Skeletal muscle tissue (tissue), 3 donors: ENCODE measurements at regions not wholly inside any gene's neighbourhood (a gene's known extent, or its start where the extent isn't known, plus 50 kb on each side); places are given as distances from the start of the nearest gene placed in this dataset.

Experiments
- H3K27ac ChIP-seq: one replicate; pipeline ENCODE4 v1.7.0; 2013; ENCODE audit warnings: mild to moderate bottlenecking, low read depth, low read length, inconsistent platforms
- H3K27me3 ChIP-seq, 3 donors: one replicate each; pipeline ENCODE4 v1.7.0; 2013; ENCODE audit warnings: low read length in 3 of 3; ENCODE audit not compliant: control insufficient read depth in 3 of 3, insufficient read depth in 3 of 3
- H3K36me3 ChIP-seq, 3 donors: one replicate each; pipeline ENCODE4 v1.7.0; 2013; ENCODE audit warnings: low read length in 3 of 3; ENCODE audit not compliant: control insufficient read depth in 3 of 3, insufficient read depth in 3 of 3
- H3K4me1 ChIP-seq, 3 donors: one replicate each; pipeline ENCODE4 v1.7.0; 2013; ENCODE audit warnings: low read length in 3 of 3, mild to moderate bottlenecking in 3 of 3; ENCODE audit not compliant: control insufficient read depth in 3 of 3, insufficient read depth in 3 of 3
- H3K4me3 ChIP-seq, 3 donors: one replicate each; pipeline ENCODE4 v1.7.0; 2013; ENCODE audit warnings: low read length in 3 of 3
- H3K9ac ChIP-seq, 3 donors: one replicate each; pipeline ENCODE4 v1.7.0; 2013; ENCODE audit warnings: low read length in 3 of 3, mild to moderate bottlenecking in 3 of 3, moderate library complexity in 2 of 3, low read depth in 1 of 3
- H3K9me3 ChIP-seq, 3 donors: one replicate each; pipeline ENCODE4 v1.7.0; 2013; ENCODE audit warnings: low read length in 3 of 3; ENCODE audit not compliant: control insufficient read depth in 3 of 3
- donor health status: Osteomylitis.

DNA sequence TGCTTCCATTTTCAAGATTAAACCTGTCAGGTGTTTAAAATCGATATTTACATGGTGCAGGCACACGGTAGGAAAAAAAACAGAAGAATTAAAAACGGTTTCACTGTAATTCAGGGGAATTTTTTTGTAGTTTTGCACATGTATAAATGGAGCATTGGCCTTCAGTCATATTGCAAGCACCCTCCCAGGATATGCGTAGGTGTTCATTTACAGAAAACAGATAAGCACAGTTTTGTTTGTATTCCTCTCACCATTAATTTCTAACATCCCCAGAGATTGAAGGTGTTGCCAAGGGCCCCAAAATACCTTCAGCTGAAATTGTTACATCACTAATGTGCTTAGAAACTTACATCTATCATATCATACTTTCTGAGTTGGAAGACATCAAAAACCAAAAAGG lies 427.1 kb upstream of the NR2F2 start:
- Histone ChIP-seq H3K36me3 (no peaks in the 10 kb centered on the region), H3K4me3 (no peak overlapping the region), H3K9ac (no peak overlapping the region), H3K27ac (no peak overlapping the region), H3K27me3 (no peaks in the 10 kb centered on the region), H3K9me3 (no peaks in the 10 kb centered on the region), H3K4me1 (no peaks in the 10 kb centered on the region)

DNA sequence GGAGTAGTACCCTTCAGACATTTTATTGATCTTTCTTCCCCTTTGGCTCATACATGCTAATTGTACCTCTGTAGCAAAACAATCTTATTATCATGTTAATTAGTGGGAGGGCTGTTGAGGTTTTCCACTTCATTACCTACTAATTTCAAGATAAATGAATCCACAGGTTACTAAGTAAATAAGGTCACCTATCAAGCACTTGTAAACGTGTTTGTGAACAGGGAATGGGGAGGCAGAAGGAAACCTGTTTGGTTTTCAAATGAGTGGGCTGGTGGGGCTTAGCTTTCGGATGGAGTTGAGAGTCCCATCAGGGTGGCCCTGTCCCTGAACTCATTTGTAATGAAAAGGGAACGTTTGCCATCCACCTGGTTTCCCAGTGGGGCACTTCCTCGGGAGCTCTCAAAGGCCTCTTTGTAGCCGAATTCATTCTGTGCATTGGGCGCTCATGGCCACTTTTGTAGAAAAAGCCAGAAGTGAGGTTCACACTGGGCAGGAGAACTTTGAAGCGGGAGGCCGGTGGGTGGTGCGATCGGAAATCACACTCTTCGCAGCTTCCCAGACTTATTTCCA lies 419.8 kb upstream of the NR2F2 start:
- H3K36me3 ChIP-seq = no peaks in the 10 kb centered on the region
- H3K4me3 ChIP-seq = no peak overlapping the region
- H3K27ac ChIP-seq = no peak overlapping the region
- no peaks in the 10 kb centered on the region for H3K27me3 ChIP-seq
- no peaks in the 10 kb centered on the region for H3K4me1 ChIP-seq
- H3K9me3 ChIP-seq = no peaks in the 10 kb centered on the region
- no peak overlapping the region for H3K9ac ChIP-seq

DNA sequence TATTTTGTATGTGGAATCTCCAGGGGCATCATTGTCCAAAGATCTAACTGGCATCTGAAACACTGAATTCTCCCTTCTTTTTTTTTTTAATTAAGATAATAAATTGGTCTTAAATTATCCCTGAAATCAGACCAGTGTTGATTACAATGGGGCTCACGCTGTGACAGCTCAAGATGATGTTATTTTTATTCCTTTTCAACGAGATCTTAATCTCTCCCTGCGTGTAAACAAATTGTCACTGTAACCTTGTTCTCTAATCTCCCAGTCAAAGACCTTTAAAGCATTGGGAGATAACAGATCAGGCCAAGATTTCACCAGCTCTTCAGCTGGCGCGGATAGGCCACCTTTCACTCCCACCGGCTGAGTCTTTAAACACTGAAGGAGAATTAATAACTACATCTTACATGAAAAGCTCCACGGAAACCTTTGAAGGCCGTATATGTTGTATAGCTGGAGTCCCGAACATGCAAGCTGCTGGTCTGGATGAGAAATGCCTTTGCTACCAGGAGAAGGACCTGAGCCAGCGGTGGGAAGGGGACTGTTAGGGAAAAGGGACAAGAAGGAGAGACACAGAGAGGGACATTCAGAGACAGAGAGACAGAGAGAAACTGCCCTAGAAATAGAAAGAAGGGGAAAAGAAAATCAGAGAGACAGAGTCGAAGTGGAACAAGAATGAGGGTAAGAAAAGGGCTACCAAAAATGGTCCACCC lies 418.8 kb upstream of the NR2F2 start:
- Histone ChIP-seq H3K4me3 (no peak overlapping the region), H3K36me3 (no peaks in the 10 kb centered on the region), H3K4me1 (no peaks in the 10 kb centered on the region), H3K9ac (no peak overlapping the region), H3K9me3 (no peaks in the 10 kb centered on the region), H3K27ac (no peak overlapping the region), H3K27me3 (no peaks in the 10 kb centered on the region)

DNA sequence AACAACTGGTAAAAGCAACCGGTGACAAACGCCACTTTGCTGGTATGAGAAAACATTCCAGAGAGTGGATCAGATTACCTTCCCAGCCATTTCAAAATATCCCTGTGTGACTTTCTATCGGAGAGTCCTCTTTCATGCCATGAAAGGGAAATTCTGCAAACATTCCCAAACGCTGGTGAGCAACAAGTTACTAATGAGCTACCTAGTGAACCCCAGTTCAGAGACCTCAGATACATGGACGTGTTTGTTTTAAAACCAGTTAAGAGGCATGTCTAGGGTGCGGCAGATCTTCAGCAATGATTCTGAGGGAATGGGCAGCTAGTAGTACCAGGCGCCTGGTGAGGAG lies 418.2 kb upstream of the NR2F2 start:
- H3K4me3 ChIP-seq = no peak overlapping the region
- no peak overlapping the region for H3K27ac ChIP-seq
- H3K4me1 ChIP-seq = no peaks in the 10 kb centered on the region
- no peaks in the 10 kb centered on the region for H3K9me3 ChIP-seq
- H3K27me3 ChIP-seq = no peaks in the 10 kb centered on the region
- no peaks in the 10 kb centered on the region for H3K36me3 ChIP-seq
- H3K9ac ChIP-seq = no peak overlapping the region

DNA sequence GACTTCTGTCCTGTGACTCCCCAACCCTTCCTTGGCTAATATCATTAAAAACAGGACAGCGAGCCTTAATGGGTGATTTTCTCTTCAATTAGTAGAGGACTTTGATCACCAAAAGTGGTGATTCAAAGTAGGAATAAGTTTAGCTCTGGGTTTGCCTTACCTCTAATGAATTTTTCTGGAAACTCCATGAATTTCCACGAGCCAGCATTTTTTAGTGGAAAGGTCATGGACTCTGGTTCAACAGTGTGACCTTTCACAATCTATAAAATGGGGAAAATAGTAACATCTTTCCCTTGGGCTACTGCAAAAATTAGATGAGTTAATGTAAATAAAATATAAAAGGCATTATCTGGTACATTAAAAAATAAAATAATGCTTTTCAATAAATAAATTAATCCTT lies 417.8 kb upstream of the NR2F2 start:
- Histone ChIP-seq H3K36me3 (no peaks in the 10 kb centered on the region), H3K4me3 (no peak overlapping the region), H3K27ac (no peak overlapping the region), H3K9me3 (no peaks in the 10 kb centered on the region), H3K4me1 (no peaks in the 10 kb centered on the region), H3K9ac (no peak overlapping the region), H3K27me3 (no peaks in the 10 kb centered on the region)

DNA sequence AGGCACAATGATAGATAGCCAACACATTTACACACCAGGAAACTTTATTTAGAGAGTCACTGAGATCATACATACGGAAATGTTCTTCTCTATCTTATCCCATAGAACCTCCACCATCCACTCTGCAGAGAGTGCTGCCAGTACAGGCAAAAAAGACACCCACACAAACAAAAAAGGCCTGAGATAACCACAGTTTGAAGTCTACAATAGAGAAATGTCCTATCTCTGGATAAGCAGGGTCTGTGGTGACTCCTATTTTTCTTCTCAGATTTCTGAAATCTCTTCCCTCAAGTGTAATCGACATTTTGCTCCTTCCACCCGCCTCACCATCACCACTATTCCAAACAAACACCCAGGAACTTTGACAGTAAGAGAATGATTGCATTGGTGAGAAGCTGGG lies 413.9 kb upstream of the NR2F2 start:
- Histone ChIP-seq H3K4me3 (no peak overlapping the region), H3K27ac (no peak overlapping the region), H3K4me1 (no peaks in the 10 kb centered on the region), H3K9ac (no peak overlapping the region), H3K27me3 (no peaks in the 10 kb centered on the region), H3K9me3 (no peaks in the 10 kb centered on the region), H3K36me3 (no peaks in the 10 kb centered on the region)

DNA sequence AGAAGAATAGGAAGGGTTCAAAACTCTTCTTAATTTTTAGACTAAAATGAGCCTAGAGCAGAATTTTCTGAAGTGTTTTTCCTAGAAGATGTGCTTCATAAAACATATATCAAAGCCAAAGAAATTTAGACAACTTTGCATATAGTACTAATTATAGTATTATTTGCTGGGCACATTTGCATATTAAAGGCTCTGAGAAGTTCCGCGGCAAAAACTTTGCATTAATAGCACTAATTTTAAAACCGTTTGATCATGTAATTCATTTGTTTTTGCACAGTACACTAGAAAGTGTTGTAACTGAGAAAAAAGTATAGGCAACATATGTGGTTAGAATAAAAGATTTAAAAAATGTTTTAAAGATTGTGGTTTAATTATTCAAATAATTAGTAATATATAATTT lies 412.0 kb upstream of the NR2F2 start:
- Histone ChIP-seq H3K4me1 (no peaks in the 10 kb centered on the region), H3K9ac (no peak overlapping the region), H3K27ac (no peak overlapping the region), H3K27me3 (no peaks in the 10 kb centered on the region), H3K9me3 (no peaks in the 10 kb centered on the region), H3K4me3 (no peak overlapping the region), H3K36me3 (no peaks in the 10 kb centered on the region)

DNA sequence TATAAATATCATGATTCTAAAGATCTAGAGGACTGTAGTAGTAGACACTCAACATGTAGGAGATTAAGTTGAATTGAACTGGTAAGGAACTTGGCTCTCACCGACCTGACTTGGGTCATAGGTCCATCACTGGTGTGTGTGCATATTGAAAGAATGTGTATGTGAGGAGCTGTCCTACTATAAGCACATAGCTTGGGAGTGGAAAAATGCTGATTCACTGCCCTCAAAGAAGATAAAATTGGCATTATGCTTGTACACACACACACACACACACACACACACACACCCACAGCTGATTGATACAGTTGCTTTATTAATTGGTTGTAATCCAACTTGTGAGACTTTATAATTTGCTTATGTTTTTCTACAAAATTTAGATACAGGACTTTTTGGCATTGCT lies 411.0 kb upstream of the NR2F2 start:
- H3K36me3 ChIP-seq = no peaks in the 10 kb centered on the region
- H3K4me1 ChIP-seq = no peaks in the 10 kb centered on the region
- no peak overlapping the region for H3K27ac ChIP-seq
- no peak overlapping the region for H3K9ac ChIP-seq
- H3K4me3 ChIP-seq = no peak overlapping the region
- H3K9me3 ChIP-seq = no peaks in the 10 kb centered on the region
- H3K27me3 ChIP-seq = no peaks in the 10 kb centered on the region

DNA sequence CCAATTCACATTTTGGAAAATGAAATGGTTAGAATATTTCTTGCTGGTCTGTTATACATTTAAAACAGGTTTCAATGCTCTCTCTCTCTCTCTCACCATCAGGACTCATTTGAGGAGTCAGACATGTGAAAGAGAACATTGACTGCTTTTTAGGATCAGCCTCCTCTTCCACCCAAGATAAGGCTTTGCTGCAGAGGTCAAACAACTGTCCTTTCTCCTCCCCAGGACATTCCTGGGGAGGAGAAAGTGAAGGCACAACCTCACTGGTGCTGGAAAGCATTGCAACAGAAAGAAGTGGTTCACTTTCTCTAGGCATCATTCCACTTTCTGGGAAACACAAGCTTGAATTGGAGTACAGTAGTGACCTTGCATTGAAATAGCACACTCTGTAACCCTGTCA lies 409.1 kb upstream of the NR2F2 start:
- no peaks in the 10 kb centered on the region for H3K9me3 ChIP-seq
- H3K4me3 ChIP-seq = no peak overlapping the region
- no peaks in the 10 kb centered on the region for H3K27me3 ChIP-seq
- no peaks in the 10 kb centered on the region for H3K4me1 ChIP-seq
- H3K27ac ChIP-seq = no peak overlapping the region
- no peaks in the 10 kb centered on the region for H3K36me3 ChIP-seq
- no peak overlapping the region for H3K9ac ChIP-seq

DNA sequence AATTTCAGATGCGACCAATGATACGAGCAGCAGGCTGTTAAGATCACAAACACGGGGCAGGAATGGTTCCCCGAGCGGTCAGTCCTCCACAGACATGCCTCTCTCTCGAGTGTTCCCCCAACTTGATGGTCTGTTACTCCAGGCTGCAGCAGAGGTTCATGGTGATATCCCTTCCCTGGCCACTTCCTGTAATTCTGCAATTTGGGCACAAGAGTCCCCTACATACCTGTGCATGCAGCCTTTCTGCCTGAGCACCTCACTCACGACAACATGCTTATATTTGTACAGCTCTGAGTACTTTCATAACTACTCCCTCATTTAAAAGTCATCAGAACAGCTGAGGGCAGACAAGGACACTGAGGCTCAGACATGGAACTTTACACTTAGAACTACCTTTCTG lies 408.1 kb upstream of the NR2F2 start:
- Histone ChIP-seq H3K4me3 (no peak overlapping the region), H3K9ac (no peak overlapping the region), H3K36me3 (no peaks in the 10 kb centered on the region), H3K4me1 (no peaks in the 10 kb centered on the region), H3K9me3 (no peaks in the 10 kb centered on the region), H3K27me3 (no peaks in the 10 kb centered on the region), H3K27ac (no peak overlapping the region)
